Medulla oblongata (tissue), 1 donor: ENCODE measurements at regions not wholly inside any gene's neighbourhood (a gene's known extent, or its start where the extent isn't known, plus 50 kb on each side); places are given as distances from the start of the nearest gene placed in this dataset.

Experiments
- DNase-seq: peaks from one replicate; pipeline ENCODE4 v3.0.0-alpha.2; 2015; ENCODE audit errors: extremely low spot score

- DNase-seq: no peak
These were observed 69.6 kb downstream of the MDH1 start for GRCh38 chr2:63658176-63658968.

GRCh38 chr2:63660060-63660459, 71.3 kb downstream of the MDH1 start:
- DNase-seq: no peak

- no peak for DNase-seq
These were observed 72.3 kb downstream of the MDH1 start for GRCh38 chr2:63661076-63661475.

GRCh38 chr2:63662028-63662804, 73.5 kb downstream of the MDH1 start:
- DNase-seq: no peak

- no peak for DNase-seq
These were observed 74.5 kb downstream of the MDH1 start for GRCh38 chr2:63663013-63663864.

GRCh38 chr2:63665091-63665490, 76.3 kb downstream of the MDH1 start:
- DNase-seq: no peak

- no peak for DNase-seq
These were observed 77.2 kb downstream of the MDH1 start for GRCh38 chr2:63665846-63666475.

DNA sequence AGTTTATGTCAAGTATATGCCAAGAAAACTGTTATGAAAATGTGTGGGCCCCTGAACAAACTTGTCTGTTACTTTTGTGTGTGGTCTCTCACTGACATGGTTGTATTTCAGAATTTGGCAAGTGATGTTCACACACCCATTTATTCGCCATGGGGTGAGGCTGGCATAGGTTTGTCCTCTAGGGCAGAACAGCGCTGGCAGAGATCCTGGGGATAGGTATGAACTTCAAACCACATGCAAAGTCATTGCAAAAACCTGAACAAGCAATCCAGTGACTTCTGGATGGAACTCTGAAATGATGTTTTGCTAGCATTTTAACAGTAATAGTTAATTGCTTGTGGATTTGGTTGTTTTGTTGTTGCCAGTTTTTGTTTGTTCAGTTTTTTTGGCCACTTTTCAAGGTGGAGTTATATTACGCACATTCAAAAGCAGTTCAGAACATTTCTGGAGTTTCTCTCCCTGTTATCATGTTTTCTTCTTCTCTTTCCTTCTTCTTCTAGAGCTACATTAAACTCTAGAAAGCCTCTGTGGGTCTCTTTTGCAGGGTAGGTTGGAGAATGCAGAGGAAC, 78.5 kb downstream of the MDH1 start:
- no peak for DNase-seq

DNA sequence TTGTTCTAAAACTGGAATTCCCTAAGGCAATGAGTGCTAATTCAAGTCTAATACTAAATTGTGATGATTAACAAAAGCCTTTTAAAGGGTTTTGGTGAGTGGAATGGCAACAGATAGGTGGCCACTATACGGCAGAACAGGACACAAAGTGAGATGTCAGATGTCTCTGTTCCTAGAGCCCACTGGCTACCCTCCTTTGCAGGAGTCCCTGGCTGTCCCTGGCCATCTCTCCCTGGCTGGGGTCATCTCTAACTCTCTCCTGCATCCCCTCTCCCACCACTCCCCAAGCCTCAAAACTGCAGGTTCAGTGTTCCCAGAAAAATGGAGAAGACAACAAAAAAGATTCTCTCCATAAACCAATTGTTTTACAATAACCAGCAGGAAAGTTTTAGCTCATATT, 79.2 kb downstream of the MDH1 start:
- DNase-seq: no peak

DNA sequence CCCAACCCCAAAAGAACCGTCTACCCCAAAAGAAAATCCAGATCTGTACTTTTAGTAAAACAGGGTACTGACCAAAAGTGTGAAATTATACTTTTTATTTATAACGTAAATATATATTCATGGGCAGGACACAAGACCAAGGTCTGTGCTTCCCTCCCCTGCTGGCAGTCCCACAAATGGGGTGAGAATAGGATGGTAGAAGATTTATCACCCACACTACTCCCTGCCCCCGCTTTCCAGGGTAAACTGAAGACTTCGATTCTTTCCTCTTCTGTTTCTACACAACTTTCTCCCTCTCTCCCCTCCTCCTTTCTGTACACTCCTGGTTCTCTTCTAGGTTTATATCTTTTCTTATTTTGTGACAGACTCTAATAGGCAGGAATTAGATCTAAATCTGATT, 79.7 kb downstream of the MDH1 start:
- no peak for DNase-seq

GRCh38 chr2:63669596-63669995, 80.8 kb downstream of the MDH1 start:
- DNase-seq: no peak

- no peak for DNase-seq
These were observed 85.2 kb downstream of the MDH1 start for GRCh38 chr2:63673865-63674533.

GRCh38 chr2:63675026-63675425, 86.3 kb downstream of the MDH1 start:
- no peak for DNase-seq

DNA sequence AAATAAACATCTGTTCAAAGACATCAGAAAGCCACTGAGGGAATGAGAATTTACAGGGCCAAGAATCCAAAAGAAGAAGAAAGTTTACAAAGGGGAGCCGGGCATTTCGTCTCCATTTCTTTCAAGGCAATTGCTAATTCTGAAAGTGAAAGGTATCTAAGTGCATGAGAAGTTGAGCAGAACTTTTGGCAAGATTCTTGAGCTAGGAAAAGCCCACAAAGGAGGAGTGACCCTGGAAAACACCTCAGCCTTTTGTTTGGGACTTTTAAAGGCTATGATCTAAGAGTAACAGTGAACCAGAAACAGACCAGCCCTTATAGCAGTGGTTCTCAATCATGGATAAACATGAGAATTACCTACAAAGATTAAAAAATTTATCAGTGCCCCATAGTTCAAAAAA, 87.4 kb downstream of the MDH1 start:
- DNase-seq: peak; percentile 46

GRCh38 chr2:63678085-63678484, 89.3 kb downstream of the MDH1 start:
- no peak for DNase-seq

DNA sequence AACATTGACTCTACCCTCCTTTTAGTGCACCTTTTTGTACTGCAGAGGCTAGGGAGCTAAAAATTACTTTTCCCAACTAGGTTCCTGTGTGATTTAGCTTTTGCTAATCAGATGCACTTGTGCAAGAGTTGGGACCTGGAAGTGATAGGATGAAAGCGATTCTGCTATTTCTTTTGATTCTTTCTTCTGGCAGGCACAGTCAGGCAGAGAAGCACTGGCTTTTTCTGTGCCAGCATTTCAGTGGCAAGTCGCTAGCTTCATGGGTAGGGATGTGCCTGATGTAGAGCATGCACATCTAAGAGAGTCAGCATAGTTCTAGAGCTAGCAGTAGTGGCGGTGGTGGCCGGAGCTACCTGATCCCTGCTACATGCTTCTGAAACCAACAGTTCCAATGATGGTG, 89.8 kb downstream of the MDH1 start:
- no peak for DNase-seq

DNA sequence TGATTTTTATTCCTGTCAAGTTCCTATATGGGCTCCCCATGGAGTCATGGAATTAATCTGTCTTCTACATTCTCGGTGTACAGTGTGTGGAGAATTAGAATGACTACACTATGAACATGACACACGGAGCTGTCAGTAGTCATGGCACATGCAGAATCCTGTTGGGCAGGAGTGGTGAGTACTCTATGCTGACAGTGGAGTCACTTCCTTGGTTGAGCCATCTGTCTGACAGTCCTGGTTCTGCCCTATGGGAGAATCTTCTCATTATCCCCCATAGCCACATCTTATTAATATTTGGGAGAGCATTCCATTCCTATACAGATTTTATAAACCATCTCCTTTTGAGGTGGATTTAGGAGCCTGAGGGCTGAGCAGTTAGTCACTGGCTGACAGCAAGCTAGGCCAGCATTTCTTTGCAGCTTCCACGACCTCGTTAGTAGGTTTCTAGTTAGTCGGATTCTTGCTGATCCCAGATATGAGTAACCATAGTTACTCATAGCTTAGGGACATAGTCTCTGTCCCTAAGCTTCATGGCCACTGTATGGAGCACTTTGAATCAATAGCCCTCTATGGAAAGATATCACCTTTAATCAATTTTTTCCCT, 90.6 kb downstream of the MDH1 start:
- no peak for DNase-seq

DNA sequence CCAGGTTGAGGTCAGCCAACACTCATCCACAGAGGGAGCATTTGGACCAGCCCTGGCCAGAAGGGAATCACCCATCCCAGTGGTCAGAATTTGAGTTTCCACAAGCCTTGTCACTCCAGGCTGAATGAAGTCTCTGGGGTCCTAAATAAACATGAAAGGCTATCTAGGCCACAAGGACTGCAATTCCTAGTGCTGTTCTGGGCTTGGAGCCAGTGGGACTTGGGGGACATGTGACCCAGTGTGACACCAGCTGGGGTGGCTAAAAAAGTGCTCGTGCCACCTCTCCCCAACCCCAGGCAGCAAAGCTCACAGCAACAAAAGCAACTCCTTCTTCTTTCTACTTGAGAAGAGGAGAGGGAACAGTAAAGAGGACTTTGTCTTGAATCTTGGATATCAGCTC, 91.7 kb downstream of the MDH1 start:
- no peak for DNase-seq

DNA sequence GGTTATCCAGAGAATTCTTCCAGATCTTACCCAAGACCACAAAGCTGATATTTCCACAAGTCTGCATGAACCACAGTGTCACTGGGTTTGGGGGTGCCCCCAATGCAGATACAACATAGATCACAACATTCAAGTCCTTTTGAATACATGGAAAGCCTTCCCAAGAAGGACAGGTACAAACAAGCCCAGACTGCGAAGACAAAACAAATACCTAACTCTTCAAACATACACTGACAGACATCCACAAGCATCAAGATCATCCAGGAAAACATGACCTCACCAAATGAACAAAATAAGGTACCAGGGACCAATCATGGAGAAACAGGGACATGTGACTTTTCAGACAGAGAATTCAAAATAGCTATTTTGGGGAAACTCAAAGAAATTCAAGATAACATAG, 93.1 kb downstream of the MDH1 start:
- no peak for DNase-seq

- DNase-seq: peak; percentile 47
These were observed 103.3 kb downstream of the MDH1 start for GRCh38 chr2:63692002-63692606.
